CD1c-positive myeloid dendritic cell (primary cell): ENCODE measurements at regions not wholly inside any gene's neighbourhood (a gene's known extent, or its start where the extent isn't known, plus 50 kb on each side); places are given as distances from the start of the nearest gene placed in this dataset.

Source experiments
- DNase-seq: peaks from one replicate; pipeline ENCODE4 v3.0.0-alpha.2; 2016; ENCODE audit errors: extremely low spot score

DNA sequence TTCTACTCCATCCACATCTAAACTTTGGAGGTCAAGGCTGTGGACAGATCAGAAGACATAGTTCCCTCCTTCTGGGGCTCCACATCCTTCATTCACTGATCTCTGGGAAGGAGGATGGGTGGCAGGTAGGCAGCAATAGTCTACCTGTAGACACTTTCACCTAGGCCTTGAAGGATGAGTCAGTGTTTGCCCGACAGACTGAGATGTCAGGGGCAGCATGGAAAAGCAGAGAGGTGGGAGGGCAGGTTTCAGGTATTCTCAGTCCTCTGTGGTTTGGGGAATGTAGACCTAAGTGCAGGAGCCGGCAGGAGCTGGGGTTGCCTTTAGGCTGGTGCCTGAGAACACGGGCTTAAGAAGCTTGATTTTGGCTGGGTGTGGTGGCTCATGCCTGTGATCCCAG is 171.9 kb upstream of the ZNF267 start:
- no peak for DNase-seq

DNA sequence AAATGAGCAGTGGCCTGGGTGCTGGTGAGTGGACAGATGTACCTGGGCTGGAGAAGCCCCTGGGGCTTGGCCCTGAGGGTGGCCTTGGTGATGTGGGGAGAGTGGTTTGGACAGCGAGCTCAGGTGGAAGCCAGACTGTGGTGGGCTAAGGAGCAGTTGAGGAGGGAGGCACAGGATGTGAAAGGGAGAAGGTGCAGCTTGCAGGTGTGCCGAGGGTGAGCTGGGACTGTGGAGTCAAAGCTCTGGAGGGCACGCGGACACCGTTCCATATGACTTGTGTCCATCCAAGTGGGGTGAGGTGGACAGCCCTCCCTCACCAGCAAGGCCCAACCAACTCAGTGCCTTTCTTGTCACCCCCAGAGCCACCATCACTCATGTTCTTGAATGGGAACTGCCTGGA is 170.8 kb upstream of the ZNF267 start:
- DNase-seq = no peak

DNA sequence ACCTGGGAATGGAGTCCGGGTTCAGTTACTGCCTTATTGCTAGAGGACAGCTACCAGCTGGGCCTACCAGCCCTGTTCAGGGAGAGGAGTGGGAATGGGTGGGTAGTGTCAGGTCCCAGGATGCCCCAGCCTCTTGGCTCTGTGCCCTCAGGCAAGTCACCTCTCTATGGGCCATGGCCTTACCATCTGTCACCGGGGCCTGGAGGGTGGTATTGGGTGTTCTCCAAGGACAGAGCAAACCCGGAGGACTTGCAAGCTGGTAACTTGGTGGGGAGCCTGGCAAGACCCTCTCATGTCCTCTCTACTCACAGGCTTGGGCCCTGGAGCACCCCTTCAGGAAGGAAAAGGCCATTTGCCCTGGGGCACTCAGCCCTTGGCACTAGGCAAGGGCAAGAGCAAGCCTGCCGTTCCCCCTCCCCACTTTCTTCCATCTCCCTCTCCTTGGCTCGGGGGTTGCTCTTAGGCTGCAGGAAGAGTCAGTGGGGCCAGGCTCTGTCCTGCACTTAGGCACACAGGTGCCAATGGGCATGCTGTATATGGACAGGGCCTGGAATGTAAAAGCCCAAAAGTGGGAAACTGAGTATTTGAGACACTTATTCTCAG is 170.0 kb upstream of the ZNF267 start:
- no peak for DNase-seq

DNA sequence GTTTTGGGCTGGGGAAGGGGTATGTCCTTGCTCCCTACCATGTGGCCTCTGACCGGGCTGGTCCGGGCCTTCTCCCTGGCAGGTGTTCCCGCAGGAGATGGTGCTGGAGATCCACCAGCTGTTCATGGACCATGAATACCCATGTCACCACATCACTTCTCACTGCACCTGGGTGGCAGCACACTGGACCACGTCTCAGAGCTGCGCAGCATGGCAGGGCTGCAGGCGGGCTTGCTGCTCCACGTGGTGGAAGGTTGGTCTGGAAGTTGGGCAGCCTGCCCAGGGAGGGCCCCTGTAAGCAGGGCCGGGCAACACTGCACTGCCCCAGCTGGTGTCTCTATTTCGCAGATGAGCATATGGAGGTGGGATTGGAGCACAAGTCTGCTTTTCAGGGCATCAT is 169.5 kb upstream of the ZNF267 start:
- no peak for DNase-seq

DNA sequence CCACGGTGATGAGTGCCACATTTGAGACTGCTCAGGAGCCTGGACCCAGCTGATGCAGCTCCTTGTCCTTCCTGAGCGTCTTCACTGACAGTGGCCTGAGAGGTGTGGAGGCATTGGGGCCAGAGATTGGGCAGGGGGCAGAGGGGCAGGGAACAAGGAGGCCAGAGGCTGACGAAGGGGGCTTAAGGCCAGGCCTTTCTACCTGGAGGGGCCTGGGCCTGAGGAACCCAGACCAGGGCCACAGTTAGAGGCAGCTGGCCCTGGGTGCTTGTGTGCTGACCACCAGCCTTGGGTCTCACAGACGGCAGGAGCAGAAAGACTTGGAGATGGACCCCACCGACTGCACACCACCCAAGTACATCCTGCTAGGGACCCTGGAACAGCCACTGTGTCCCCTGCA is 168.2 kb upstream of the ZNF267 start:
- no peak for DNase-seq

DNA sequence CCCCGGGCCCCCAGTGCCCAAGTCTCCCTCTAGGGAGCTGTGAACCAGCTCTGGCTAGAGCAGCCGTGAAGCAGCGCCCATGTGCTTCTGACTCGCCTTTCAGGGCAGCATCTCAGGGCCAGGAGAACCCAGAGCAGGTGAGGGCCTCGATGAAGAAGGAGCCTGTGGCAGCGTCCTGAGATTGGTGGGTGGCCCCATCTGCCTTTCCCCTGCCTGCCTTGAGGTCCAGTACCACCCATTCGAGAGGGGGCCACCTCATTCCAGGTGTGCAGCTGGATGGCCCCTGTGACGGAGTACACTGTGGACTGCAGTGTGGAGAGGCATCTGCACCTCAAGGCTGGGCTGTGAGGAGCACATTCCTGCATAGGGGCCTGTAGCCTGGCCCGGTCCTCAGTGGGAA is 167.3 kb upstream of the ZNF267 start:
- DNase-seq = no peak

DNA sequence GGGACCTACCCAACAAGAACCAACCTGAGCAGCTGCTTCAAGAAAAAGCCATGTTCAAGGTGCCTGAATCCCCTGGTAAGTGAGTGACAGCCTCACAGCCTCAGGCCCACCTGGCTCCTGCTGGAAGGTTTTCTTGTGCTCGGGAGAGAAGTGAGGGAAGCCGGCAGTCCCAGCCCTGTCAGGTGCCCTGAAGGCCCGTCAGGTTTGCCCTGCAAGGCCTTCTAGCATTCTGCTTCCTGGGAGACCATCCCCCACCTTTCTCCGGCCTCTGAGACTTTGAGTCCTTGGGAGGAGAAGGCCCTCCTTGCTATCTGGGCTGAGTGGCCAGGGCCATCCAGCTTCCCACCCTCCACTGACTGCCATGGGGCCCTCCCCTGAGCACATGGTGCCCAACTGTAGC is 166.7 kb upstream of the ZNF267 start:
- DNase-seq = no peak

DNA sequence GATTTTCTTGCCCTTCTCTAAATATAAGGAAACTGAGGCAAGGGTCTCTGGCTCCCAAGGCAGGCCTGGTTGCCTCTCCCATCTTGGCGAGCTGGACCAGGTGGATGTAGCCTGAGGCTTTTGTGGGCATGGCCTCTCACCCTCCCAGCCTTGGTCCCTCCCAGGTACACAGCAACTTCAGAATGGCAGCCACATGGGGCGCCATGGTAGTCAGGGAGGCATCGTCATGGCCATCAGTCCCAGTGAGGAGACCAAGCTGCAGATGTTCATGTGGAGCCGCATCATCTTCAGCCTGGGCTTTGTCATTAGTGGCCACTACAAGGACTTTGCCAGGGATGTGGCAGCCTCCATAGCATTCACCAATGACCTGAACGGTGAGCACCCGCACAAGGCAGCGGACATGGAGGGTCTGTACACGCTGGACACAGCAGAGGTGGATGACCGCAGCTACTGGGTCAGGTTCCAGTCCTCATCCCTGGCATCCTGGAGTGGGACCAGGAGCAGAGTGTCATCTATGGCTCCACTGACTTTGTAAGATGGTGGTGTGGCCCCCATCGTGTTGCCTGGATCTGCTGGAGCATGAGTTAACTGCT is 165.8 kb upstream of the ZNF267 start:
- no peak for DNase-seq

DNA sequence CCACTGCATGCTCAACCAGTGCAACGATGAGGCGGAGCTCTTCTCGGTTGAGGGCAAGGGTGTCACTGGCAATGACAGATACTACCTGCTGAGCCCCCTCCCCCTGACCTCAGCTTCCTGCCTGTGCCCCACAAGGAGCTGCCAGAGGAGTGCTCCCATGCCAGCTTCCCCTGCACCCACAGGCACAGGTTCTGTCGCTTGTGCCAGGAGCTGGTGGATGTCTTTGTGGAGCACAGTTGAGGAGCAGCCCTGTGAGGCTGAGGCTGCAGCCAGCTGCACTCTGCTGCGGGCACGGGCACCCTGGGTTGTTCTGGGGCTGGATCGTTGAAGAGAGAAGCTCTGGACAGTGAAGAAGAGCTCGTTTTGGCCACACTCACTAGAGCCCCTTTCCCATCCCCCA is 165.3 kb upstream of the ZNF267 start:
- DNase-seq = no peak

DNA sequence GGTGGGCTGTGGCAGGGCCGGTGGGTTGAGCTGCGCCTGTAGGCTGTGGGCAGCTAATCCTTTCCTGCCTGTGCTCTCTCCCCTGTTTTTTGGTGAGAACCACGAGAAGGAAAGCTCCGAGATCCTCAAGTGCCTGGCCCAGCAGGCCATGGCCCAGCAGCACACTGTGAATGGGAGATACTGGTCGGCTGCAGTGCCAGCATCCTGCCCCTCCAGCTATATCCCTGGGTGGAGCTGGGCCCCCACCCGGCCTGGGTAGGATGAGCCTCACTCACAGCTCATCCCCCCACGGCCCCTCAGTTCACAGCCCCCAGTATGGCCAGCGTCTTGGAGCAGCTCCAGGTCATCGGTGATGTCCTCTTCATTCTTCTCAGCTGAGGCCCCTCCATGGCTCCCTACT is 164.4 kb upstream of the ZNF267 start:
- no peak for DNase-seq

DNA sequence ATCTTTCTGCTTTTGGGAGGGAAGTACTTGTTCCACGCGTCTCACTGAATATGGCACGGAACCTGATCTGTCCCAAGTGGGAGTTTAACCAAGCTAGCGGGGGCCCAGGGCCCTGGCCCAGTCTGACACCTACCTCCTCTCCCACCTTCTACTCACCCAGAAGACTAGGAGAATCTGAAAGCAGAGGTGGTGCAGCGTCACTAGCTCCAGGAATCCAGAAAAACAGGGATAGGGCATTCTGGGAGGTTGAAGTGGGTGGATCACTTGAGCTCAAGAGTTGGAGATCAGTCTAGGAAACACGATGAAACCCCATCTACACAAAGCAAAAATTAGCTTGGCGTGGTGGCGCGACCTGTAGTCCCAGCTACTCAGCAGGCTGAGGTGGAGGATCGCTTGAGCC is 163.5 kb upstream of the ZNF267 start:
- DNase-seq = no peak

DNA sequence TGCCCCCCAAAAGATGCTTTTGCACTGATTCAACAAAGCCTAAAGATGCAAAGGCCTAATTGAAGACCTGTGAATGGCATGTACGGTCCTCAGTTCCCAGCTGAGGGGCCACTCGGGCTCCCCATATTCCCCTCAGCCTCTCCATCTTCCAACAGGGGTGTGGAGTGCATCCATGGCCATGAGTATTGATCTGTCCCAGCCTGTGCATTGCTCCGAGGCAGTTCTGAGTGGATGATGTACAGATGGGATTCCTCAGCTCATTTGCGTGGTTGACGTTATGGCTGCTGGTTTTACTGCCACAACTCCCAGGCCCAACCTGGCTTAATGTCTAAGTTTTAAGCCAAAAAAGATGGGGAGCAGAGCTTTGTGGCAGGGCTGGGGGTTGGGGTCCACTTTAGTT is 162.7 kb upstream of the ZNF267 start:
- DNase-seq = no peak

DNA sequence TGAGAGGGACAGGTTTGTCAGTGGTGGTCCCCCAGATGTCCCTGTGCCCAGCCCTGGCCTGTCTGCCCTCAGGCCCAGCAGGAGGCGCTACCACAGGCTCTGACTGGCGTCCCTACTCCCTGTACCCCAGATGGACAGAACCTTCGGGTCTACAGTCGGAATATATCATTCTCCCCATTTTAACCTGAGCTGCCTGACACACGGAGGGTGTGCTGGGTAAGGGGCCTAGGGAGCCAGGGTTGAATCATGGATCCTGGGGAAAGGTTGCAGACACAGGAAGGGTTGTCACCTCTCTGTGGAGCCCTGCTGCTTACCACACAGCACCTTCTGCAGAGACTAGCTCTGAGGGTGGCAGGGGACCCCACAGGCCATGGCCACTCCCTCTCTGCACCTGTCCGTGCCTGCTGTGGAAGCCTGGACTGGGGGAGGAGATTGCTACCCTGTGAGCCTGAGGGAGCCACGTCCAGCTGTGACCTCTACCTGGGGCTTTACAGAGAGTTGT is 162.2 kb upstream of the ZNF267 start:
- DNase-seq = no peak

DNA sequence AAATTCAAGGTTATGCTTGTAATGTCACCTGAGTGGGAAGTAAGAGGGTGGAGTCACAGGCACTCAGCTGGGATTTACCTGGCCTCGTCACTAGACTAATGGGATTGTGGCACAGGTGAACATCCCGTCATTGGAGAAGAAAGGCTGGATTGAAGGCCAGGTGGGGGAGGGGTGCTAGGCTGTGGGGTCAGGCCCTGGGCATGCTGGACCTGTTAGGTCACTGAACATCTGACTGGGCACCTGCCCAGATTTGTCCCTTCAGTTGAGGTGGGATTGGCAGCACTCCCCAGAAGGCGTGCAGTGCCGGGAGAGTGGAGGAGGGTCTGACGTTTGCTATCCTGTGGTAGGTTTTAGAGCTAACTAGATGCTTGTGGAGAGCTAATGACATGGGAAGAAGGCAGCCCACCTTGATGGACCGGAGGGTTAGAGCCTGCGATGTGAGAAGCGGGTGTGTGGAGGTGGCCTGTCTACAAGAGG is 161.5 kb upstream of the ZNF267 start:
- DNase-seq = no peak

DNA sequence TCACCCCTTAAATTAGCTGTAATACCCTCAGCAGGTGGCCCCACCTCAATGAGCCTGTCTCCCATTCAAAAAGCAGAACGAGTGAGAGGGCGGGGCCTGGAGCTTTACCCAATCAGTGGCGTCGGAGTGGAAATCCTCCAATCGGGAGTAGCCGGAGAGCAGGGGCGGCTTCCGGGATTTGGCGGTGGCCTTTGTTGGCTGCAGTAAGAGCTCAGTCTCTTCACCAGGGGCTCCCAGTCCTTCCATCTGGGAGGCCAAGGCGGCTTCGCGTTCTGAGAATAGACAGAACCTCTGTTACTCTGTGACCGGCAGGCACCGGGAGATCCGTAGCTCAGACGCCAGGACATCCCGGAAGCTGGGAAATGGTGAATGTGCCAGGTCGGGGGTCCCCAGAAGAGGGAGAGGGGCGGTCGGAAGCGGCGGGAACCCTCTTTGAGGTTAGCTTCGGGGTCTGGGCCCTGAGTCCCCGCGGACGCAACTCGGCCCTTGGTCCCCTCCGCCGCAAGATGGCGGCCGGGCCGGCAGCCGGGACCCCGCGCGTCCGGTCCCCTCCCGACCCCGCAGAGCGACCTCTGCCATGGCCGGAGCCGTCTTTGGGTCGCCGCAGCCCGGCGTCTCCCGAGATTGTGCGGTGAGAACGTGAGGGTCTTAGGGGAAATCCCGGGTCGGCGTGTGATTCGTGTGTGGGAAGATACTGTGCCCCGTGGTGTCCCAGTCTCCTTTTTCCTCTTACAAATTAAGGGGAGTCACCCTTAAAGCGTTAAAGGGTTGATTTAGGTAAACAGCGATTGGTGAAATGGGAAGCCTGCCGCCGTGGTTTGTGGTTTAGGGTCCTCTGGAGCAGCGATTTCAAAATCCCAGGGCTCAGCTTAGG is 160.3 kb upstream of the ZNF267 start:
- DNase-seq = peak; percentile 96

DNA sequence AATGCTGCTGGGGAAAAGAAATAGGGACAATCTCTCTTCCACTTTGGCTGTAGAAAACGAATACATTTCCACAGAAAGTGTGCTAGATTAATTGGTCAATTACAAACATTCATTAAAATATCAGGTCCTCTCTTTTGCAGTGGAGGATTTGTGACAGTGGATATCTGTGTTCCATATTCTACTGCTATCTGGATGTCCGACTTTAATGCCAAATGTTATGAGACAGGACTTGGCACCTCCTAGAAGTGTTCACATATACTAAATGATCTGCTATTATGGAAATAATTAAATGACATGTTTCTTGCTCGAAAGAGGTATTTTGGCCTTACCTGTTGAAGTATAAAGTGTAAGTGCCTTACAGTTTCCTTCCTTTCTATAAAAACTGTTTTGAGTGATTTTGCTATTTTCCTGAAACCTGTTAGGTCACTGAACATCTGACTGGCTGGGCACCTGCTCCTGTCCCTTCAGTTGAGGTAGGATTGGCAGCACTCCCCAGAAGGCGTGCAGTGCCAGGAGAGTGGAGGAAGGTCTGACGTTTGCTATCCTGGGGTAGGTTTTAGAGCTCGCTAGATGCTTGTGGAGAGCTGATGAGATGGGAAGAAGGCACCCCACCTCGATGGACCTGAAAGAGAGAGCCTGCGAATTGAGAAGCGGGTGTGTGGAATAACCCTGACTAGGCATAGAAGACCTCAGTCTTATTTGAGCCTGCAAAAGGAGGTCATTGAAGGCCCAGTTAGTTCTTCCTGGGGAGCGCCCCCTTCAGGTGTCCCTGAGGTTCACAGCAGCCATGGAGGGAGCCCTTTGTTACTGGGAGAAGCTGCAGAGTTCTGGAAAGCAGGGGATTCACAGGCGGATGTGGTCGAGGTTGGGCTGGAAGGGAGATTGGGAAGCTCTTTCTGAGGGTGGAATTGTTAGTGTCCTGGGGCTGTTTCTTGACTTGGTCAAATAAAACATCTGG is 159.4 kb upstream of the ZNF267 start:
- no peak for DNase-seq

DNA sequence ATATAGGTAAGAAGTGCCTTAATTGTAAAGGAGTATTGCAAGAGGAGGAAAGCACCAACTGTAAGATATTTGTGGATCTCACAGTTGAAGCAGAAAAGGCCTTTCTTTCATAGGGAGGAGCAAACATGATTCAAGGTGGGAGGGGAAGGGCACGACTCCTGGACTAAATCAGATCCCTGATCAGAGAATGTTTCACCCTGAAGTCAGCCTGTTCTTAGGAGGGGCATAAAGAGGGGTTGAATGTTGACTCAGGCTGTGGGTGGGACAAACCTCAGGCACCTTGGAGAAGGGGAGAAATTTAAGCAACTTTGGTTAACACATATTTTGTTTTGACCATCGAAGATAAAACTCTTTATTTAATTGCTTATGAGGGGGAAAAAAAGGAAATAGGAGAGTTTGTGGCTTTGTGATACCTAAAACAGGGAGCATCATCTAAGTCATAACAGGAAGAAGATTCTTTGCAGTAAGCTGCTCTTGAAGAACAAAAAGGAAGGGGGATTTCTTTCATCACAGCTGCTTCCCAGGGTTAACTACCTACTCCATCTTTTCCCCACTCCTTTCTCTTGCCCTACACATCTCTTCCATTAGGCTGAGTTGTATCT is 158.6 kb upstream of the ZNF267 start:
- DNase-seq = peak; percentile 10

DNA sequence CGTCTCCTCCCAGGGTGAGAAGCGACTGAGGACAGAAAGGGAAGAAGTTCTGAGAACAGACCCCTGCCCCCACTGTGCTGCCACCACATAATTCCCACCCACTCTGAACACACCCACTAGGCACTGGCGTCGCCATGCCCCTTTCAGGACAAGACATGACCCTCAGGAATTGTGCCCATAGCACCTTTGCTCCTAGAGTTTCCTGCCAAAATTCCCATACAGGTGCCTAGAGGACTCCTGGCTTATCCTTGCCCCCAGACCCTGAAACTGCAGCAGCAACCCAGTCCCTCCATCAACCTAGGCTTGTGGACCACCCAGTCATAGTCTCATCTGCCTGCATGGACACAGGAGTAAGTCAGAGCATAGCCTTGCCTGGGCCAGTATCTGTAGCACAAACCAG is 157.7 kb upstream of the ZNF267 start:
- DNase-seq = no peak

DNA sequence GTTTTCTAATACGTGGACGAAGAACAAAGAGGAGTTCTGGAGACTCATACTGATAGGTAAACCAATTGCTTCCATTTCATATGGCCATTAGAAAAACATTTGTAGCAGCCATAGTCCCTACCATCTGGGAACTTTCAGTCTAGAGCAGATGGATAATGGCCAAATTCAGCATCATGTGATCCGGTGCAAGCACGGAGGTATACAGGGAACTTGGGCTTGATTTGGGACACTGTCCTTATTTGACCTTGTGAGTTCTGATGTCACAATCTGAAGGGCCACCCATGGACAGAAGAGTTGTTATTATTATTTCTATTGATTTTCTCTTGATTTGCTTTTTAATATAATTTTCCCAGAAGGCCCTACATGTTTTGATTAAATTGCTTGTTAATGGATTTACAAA is 154.6 kb upstream of the ZNF267 start:
- no peak for DNase-seq

DNA sequence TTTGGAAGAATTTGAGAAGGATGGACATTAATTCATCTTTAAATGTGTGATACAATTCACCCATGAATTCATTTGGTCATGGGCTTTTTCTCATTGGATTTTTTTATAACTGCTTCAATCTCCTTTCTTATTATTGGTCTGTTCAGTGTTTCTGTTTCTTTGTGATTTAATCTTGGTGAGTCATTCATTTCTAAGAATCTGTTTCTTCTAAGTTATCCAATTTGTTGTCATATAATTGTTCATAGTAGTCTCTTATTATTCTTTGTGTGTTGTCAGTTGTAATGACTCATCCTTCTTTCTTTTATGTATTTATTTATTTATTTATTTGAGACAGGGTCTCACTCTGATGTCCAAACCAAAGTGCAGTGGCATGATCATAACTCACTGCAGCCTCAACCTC is 146.1 kb upstream of the ZNF267 start:
- no peak for DNase-seq

DNA sequence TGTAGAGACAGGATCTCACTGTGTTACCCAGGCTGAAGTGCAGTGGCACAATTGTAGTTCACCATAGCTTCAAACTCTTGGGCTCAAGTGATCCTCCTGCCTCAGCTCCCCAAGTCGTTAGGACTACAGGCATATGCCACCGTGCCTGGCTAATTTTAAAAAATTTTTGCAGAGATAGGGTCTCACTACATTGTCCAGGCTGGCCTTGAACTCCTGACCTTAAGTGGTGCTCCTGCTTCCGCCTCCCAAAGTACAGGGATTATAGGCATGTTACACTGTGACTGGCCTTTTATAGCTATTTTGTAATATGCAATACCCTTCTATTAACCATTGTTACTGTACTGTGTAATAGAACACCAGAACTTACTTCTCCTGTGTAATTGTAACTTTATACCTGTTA is 139.3 kb upstream of the ZNF267 start:
- no peak for DNase-seq
